Activated B cell treated with CpG ODN at 0.5 μM for 24 hours (primary cell): ENCODE measurements at regions not wholly inside any gene's neighbourhood (a gene's known extent, or its start where the extent isn't known, plus 50 kb on each side); places are given as distances from the start of the nearest gene placed in this dataset.

Source experiments
- ATAC-seq: fragments of 200-7000 bp; cut with Tn5 transposase; one replicate; pipeline ENCODE4 v1.10.0; 2021; ENCODE audit warnings: low read depth, mild to moderate bottlenecking, moderate library complexity
- CTCF ChIA-PET: fragments of 350-600 bp; sonication (Branson Sonifier 250); formaldehyde crosslinking; loops from one replicate; lab custom pipeline; 2021; ENCODE audit warnings: antibody characterized with exemption; lab: Charles Lee
- POLR2A ChIA-PET: fragments of 350-600 bp; sonication (Branson Sonifier 250); formaldehyde crosslinking; loops from one replicate; lab custom pipeline; 2021; ENCODE audit warnings: antibody characterized with exemption; lab: Charles Lee
- DNase-seq: peaks from one replicate; pipeline ENCODE4 v3.0.0; 2022
- H3K27ac Mint-ChIP-seq: one replicate; pipeline ENCODE4 v1.8.0; 2020; ENCODE audit warnings: mixed read lengths
- H3K27me3 Mint-ChIP-seq: one replicate; pipeline ENCODE4 v1.8.0; 2021; ENCODE audit warnings: mixed read lengths
- H3K36me3 Mint-ChIP-seq: one replicate; pipeline ENCODE4 v1.8.0; 2021; ENCODE audit warnings: low read depth, mixed read lengths
- H3K4me1 Mint-ChIP-seq: one replicate; pipeline ENCODE4 v1.8.0; 2021; ENCODE audit warnings: mixed read lengths
- H3K4me3 Mint-ChIP-seq: one replicate; pipeline ENCODE4 v1.8.0; 2020; ENCODE audit warnings: mild to moderate bottlenecking, mixed read lengths
- H3K9me3 Mint-ChIP-seq: one replicate; pipeline ENCODE4 v1.8.0; 2020; ENCODE audit warnings: mixed read lengths
- CTCF ChIP-seq: fragments of 200-600 bp; IDR thresholded peaks from one replicate; pipeline ENCODE4 v1.8.0; 2022; ENCODE audit warnings: antibody characterized with exemption, mild to moderate bottlenecking
- intact Hi-C: fragments of 100-400 bp; cut with micrococcal nuclease; formaldehyde crosslinking; loops from one replicate; pipeline ENCODE4 v1.15.1; 2024

DNA sequence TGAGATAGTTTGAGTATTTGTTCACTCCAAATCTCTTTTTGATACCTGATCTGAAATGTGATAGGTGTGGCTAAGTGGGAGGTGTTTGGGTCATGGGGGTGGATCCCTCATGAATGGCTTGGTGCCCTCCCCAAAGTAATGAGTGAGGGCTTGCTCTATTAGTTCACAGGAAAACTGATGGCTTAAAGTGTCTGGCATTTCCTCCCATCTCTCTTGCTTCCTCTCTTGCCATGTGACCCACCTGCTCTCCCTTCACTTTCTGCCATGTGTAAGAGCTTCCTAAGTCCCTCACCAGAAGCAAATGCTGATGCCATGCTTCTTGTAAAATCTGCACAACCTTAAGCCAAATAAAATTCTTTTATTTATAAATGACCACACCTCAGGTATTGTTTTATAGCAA lies 61.1 kb downstream of the MAD2L1 start:
- ChIA-PET CTCF (no interaction called here), POLR2A (no interaction called here)
- H3K36me3 Mint-ChIP-seq = no peaks in the 10 kb centered on the region
- no peaks in the 10 kb centered on the region for H3K9me3 Mint-ChIP-seq
- DNase-seq (no peak), ATAC-seq (no peak)
- H3K4me1 Mint-ChIP-seq = no peaks in the 10 kb centered on the region
- intact Hi-C loops = no loop called here
- no peak overlapping the region for H3K27ac Mint-ChIP-seq
- no peak for TF ChIP-seq CTCF
- H3K27me3 Mint-ChIP-seq = peaks cover 9% of the 10 kb centered on the region
- H3K4me3 Mint-ChIP-seq = no peak overlapping the region

- no peak for TF ChIP-seq CTCF
- no peak overlapping the region for H3K4me3 Mint-ChIP-seq
- CTCF ChIA-PET = no interaction called here
- DNase-seq (no peak), ATAC-seq (no peak)
- intact Hi-C loops = no loop called here
- H3K27ac Mint-ChIP-seq = no peak overlapping the region
- H3K9me3 Mint-ChIP-seq = no peaks in the 10 kb centered on the region
- POLR2A ChIA-PET = no interaction called here
- H3K4me1 Mint-ChIP-seq = no peaks in the 10 kb centered on the region
- no peaks in the 10 kb centered on the region for H3K36me3 Mint-ChIP-seq
- peaks cover 9% of the 10 kb centered on the region for H3K27me3 Mint-ChIP-seq
Observed at GRCh38 chr4:120005076-120005475, 61.6 kb downstream of the MAD2L1 start.

- no peaks in the 10 kb centered on the region for H3K9me3 Mint-ChIP-seq
- ATAC-seq (no peak), DNase-seq (no peak)
- POLR2A ChIA-PET = no interaction called here
- CTCF ChIA-PET = no interaction called here
- no peak overlapping the region for H3K27ac Mint-ChIP-seq
- no peaks in the 10 kb centered on the region for H3K4me1 Mint-ChIP-seq
- intact Hi-C loops = no loop called here
- peaks cover 9% of the 10 kb centered on the region for H3K27me3 Mint-ChIP-seq
- no peak for TF ChIP-seq CTCF
- H3K4me3 Mint-ChIP-seq = no peak overlapping the region
- H3K36me3 Mint-ChIP-seq = no peaks in the 10 kb centered on the region
Observed at GRCh38 chr4:120004054-120004453, 62.6 kb downstream of the MAD2L1 start.

DNA sequence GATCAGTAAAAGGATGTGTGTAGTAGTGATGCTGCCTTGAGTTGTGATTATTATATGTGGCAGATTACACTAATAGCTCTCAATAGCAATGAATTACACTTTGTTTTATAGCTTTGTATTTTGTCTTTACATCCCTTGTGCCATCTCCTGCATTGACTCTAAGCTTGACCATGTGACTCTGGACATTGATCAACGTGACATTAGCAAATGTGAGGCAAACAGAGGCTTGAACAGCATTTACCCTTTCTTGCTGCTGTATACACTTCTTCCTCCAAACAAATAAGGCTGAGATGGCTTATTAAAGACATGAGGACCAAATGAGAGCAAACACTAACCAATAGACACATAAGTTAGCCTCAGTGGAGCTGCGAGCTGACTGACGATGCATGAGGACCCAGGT lies 63.5 kb downstream of the MAD2L1 start:
- no peak overlapping the region for H3K4me3 Mint-ChIP-seq
- no peak for TF ChIP-seq CTCF
- H3K9me3 Mint-ChIP-seq = no peaks in the 10 kb centered on the region
- DNase-seq (no peak), ATAC-seq (no peak)
- no peak overlapping the region for H3K27ac Mint-ChIP-seq
- H3K36me3 Mint-ChIP-seq = no peaks in the 10 kb centered on the region
- intact Hi-C loops = no loop called here
- ChIA-PET POLR2A (no interaction called here), CTCF (no interaction called here)
- peaks cover 9% of the 10 kb centered on the region for H3K27me3 Mint-ChIP-seq
- H3K4me1 Mint-ChIP-seq = no peaks in the 10 kb centered on the region

- Mint-ChIP-seq H3K4me1 (no peaks in the 10 kb centered on the region), H3K27me3 (peaks cover 9% of the 10 kb centered on the region), H3K27ac (no peak overlapping the region), H3K4me3 (no peak overlapping the region), H3K9me3 (no peaks in the 10 kb centered on the region), H3K36me3 (no peaks in the 10 kb centered on the region)
- intact Hi-C loops = no loop called here
- CTCF ChIA-PET = no interaction called here
- ATAC-seq (no peak), DNase-seq (no peak)
- TF ChIP-seq CTCF = no peak
- POLR2A ChIA-PET = no interaction called here
Observed at GRCh38 chr4:120001850-120002249, 64.8 kb downstream of the MAD2L1 start.
